NCI-H748 (cell line): ENCODE measurements at regions not wholly inside any gene's neighbourhood (a gene's known extent, or its start where the extent isn't known, plus 50 kb on each side); places are given as distances from the start of the nearest gene placed in this dataset.
A peak's percentile ranks its signal among the peaks of the same experiment; 100 is the strongest.
"Not testable (repeated sequence)": the region's sequence is repeated elsewhere in the genome, so short reads cannot be mapped to it uniquely, and the experiment has no call there.

Experiments used
- DNase-seq: peaks from one replicate; lab custom pipeline; 2025; ENCODE audit not compliant: unreplicated experiment; lab: John Stamatoyannopoulos, UW

GRCh38 chr11:130979386-130979972 lies 63.2 kb upstream of the SNX19 start:
- DNase-seq: peak; percentile 27

- DNase-seq: no peak
These were observed 64.0 kb upstream of the SNX19 start for GRCh38 chr11:130980071-130980862.

DNA sequence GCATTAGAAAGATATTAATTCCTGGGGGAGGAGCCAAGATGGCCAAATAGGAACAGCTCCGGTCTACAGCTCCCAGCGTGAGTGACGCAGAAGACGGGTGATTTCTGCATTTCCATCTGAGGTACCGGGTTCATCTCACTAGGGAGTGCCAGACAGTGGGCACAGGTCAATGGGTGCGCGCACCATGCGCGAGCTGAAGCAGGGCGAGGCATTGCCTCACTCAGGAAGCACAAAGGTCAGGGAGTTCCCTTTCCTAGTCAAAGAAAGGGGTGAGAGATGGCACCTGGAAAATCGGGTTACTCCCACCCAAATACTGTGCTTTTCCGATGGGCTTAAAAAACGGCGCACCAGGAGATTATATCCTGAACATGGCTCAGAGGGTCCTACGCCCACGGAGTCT lies 68.0 kb upstream of the SNX19 start:
- not testable (repeated sequence) for DNase-seq

DNA sequence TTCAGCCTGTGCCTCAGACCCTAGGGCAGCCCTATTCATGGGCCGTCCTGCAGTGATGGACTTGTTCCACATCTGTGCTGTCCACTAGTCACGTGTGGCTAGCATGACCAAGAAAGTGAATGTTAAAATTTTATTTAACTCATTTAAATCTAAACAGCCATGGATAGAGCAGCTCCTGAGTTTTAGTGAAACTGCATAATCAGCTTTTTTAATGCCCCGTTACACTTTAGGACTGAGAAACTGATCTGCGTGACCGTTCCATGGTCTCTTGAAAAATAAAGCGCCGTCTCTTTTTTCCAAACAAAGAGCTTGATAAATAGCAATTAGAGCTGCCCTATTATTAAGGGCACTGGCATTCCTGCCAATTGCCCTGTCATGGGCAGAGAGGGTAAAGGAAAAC lies 76.5 kb upstream of the SNX19 start:
- DNase-seq: no peak

GRCh38 chr11:130994043-130994442 lies 77.8 kb upstream of the SNX19 start:
- no peak for DNase-seq

DNA sequence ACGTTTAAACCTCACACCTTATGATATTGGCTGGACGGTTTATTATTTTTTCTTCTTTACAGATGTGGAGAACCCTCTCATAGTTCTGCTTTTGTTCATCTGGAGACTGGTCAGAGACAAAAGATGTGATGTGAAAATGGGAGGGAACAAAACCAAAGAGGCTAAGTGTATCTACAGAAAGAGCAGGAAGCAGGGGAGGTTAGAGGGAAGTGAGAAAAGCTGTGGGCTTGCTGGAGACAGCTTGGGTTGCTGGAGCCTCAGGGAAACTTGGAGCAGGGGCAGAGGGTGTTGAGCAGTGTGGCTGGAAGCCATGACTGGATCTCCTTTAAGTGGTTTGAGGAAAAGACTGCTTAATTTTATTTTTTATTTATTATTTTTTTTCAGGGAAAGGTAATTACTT lies 79.0 kb upstream of the SNX19 start:
- no peak for DNase-seq

DNA sequence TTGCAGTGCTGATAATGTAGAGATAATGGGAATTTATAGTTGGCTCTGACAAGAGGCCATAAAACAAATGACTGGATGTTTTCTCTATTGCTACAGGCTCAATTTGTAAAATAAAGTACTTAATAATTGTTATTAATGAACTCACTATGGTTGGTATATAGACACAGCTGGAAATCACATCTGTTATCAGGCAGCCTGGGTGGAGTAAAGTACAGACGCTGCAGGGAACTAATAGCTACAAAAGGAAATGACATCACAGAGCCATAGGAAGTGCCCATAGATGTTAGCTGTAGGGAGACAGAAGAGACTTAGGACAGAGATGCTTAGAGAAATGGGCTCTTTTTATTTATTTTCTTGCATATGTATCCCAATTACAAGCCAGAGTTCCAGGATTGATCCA lies 81.0 kb upstream of the SNX19 start:
- DNase-seq: peak; percentile 4

GRCh38 chr11:130999086-130999485 lies 82.8 kb upstream of the SNX19 start:
- DNase-seq: no peak

DNA sequence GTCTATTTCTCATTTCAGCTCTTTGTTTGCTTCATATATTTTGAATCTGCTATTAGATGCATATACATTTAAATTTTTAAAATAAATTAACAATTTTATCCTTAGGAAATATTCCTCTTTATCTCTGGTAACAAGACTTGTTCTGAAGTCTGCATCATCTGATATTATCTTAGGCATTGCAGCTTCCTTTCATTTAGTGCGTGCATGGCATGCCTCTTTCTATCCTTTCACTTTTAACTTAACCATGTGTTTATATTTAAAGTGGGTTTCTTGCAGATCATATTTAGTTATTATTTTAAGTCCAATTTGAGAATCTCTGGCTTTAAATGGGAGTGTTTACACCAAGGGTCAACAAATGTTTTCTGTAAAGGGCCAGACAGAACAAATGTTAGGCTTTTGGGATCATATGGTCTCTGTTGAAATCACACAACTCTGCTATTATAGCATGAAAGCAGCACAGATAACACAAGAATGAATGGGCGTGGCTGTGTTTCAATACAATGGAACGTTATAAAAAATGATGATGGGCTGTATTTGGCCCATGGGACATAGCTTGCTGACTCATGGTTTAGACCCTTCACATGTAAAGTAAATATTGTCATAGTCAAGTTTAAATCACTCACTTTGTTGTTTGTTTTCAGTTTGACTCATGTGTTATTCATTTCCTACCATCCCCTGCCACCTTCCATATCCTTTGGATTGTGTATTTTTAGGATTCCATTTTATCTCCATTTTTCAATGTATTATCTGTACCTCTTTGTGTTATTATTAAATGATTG lies 83.9 kb upstream of the SNX19 start:
- DNase-seq: peak; percentile 86

DNA sequence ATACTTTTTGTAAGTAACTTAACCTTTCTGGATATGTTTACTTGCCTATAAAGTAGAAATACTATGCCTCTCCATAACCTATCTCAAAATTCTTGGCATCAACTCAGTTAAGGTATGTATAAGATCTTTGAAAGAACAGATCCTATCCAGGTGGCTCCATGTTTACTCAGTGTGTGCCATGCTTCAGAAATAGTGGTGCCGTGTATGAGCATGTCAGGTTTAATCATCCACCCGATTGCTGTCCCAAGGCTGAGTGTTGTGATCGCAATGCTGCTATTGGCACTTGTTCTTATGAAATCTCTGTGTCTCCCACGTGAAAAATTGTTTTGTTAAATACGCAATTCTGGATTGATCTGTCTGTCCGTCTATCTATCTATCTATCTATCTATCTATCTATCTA lies 85.9 kb upstream of the SNX19 start:
- DNase-seq: no peak

DNA sequence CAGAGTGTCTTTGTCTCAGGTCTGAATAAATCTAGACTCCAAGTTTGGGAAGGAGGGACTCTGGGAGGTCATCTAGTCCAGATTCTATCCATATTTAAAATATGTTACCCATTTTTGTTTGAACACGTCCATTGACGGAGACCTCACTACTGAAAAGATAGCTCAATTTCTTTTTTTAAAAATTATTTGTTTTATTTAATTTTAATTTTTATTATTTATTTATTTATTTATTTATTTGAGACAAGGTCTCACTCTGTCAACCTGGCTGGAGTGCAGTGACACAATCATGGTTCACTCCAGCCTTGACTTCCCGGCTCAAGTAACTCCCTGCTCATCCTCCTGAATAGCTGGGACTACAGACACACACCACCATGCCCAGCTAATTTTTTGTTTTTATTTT lies 89.5 kb upstream of the SNX19 start:
- DNase-seq: no peak

DNA sequence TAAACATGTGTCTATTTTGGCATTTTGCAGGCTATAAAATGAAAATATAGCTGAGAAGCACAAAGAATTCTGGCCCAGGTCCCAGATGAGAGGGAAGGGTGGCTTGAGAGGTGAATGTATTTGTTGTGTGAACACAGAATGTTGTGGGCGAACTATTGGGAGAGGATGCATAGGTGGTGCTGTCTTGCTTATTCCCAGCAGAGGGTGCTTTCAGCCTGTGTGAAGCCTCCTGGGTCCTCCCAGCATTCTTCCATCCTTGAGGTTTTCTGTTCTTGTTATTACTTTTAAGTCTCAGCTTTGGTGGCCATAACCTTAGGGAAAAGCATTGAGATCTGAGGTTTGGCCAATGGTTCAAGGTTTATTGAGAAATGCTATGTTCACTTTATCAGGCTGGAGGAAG lies 108.7 kb upstream of the SNX19 start:
- DNase-seq: no peak

DNA sequence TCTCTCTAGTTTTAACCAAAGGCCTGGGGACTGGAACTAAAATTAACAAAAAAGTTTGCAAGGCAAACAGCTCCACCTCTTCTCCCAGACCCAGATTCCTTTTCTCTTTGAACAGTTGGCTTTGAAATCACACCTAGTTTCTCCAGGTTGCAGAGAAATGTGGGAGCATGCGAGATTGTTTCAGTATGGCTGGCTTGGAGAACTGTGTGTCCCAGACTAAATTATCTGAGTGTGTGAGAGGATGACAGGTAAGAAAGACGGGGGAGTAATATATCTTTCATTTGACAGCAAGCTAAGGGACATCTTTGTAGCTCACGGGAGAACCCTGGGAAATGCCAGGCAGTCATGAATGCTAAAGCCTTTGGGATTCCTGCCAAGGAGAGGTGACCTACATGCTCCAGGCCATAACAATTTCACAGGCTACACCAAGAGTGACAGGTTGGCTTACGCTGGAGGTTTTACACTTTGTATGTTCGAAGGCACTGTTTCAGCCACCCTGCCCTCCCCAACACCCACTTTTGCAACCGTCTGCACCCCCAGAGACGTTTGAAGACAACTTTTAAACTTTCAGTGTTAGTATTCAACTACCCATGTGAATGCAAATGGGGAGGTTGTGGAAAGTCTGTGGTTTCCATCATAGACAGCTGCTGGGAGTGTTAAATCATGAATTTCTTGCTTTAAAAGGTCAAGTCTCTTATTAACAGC lies 109.3 kb upstream of the SNX19 start:
- DNase-seq: no peak

- DNase-seq: no peak
These were observed 111.2 kb upstream of the SNX19 start for GRCh38 chr11:131027491-131027890.

- no peak for DNase-seq
These were observed 116.9 kb upstream of the SNX19 start for GRCh38 chr11:131033151-131033651.

- peak; percentile 17 for DNase-seq
These were observed 120.2 kb upstream of the SNX19 start for GRCh38 chr11:131036514-131036913.

DNA sequence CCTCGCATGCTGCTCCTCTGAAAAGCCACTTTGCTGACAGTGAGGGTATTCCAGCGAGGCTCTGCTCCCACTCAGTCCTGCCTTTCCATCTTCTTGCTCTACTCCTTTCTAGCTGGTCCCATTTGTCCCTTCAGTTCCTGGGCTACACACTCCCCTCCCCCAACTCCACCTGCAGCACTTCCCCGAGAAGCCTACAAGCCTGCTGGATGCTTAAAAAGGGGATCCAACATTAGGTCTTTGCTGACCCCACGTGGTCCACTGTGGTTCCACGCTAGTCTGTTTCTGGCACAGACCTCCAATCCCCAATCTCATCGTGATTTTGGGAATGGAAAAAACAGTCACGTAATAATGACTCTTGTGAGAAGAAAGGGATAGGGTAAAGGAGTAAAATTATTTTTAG lies 121.6 kb upstream of the SNX19 start:
- peak; percentile 35 for DNase-seq

- DNase-seq: peak; percentile 53
These were observed 122.3 kb upstream of the SNX19 start for GRCh38 chr11:131038597-131038996.

DNA sequence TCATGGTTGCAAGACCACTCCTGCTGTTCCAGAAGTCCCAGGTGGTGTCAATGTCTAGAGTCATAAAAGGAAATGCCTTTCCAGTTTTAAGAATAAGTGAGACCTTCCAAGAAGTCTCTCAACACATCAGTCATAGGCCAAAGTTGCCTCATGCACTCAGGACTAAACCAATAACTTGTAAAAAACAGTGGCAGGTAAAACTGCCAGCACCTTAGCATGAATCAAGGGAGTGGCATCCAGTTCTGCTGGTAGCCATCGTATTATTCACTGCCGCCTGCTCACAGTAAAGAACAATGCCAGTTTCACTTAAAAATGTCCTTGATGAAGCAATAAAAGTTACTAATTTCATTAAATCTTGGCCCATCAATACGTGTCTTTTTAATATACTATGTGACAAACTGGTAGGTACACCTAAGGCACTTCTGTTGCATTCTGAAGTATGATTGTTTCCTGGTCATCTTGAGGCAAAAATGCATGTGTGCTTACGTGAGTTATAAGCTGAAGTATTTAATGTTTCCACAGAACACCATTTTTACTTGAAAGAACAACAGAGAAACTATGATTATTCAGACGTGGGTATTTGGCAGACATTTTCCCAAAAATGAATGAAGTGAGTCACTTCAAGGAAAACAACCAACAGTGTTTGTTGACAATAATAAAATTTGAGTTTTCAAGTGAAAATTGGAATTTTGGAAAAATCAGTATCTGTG lies 125.2 kb upstream of the SNX19 start:
- DNase-seq: no peak

DNA sequence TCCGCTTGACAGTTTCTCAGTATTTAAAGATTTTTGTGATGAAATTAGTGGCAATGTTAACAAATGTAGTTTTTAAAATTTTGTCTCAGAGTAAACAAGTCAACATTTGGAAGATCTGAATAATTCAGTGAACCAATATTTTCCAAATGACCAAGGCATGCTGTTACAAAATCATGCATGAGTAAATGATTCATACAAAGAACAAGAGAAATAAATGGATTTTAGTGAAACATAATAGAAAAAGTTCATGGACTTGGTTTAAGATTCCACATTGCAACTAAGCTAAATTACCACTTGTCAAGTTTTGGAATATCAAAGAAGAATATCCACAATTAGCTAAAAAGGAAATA lies 125.7 kb upstream of the SNX19 start:
- DNase-seq: no peak

DNA sequence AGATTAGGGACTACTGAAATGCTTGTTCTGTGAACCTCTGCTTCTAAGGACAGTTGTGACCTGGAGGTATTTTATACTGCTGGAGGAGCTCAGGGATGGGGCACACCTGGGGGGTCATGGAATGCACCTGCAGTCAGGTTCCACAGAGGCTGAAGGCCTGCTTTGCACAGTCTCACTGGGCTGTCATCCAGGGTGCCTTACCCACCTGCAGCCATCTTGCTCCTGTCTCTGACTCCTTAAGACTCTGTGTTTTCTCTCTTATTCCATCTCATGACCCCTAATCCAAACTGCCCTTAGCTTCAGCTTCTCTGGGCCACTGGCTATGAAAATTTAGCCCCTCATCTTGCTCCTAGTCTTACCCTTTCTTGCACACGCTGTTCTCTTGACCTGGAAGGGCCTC lies 127.0 kb upstream of the SNX19 start:
- DNase-seq: no peak
